ENCODE measurements at regions not wholly inside any gene's neighbourhood (a gene's known extent, or its start where the extent isn't known, plus 50 kb on each side); places are given as distances from the start of the nearest gene placed in this dataset.

DNA sequence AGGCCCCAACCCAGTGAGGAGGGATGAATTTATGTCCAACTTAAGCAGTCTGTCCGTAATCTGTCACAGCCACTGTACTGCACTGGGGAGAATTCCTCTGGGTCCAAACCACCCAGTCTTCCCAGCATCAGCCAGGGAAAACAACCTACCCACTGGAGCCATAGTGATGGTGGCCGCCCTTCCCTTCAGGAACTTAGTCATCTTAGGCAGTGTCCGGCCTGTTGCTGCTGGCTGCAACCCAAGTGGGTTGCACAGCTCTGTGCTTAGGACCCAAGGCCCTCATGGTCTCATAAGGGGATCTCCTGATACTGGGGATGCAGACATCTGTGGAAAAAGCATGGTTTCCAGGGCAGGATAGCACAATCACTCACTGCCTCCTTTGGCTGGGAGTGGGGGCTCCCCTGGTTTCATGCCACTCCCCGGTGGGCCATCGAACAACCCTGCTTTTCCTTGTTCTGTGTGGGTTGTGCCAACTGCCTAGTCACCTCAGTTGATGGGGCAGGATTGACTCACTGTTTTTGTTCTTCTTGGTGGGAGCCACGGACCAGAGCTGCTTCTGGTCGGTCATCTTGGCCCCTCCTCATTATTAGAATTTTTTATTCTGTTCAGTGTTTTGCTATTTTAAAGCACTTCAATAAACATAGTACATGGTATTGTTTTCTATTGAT lies 591.9 kb downstream of the DOK5 start:
- no peaks in the 10 kb centered on the region for H3K4me1 ChIP-seq (ENCODE audit: control insufficient read depth, insufficient read depth, low read length)
- WGBS (ENCODE audit: insufficient coverage): 87% methylated on average over 5 of the region's 7 CpGs
- H3K4me3 ChIP-seq (ENCODE audit: low read depth, low read length): no peak overlapping the region
- peaks cover 3% of the 10 kb centered on the region for H3K9me3 ChIP-seq (ENCODE audit: control insufficient read depth, insufficient read depth, low read length)
- DNase-seq (ENCODE audit: low read depth in 4 of 6, low spot score in 6 of 6): no peak
- no peaks in the 10 kb centered on the region for H3K36me3 ChIP-seq (ENCODE audit: control insufficient read depth, insufficient read depth, low read length)
- no peaks in the 10 kb centered on the region for H3K27me3 ChIP-seq (ENCODE audit: control insufficient read depth, insufficient read depth, low read length)
- no peak overlapping the region for H3K27ac ChIP-seq (ENCODE audit: low read depth, low read length)

DNA sequence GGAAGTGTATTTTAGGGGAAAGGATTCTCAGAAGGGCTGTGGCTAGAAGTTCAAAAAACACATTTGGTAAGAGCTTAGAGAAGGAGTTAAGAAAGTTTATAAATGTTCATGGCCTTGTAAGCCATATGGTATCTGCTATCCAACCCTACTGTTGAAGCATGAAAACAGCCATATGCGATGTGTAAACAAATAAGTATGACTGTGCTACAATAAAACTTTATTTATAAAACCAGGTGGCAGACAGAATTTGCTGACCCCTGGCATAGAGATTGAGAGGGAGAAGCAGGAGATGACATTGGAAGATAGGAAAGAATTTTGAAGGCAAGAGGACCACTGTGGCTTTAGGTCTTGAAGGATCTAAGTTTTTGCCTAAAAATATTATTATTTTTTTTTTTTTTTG lies 583.5 kb downstream of the DOK5 start:
- Histone ChIP-seq H3K9me3 (ENCODE audit: control insufficient read depth, insufficient read depth, low read length) (peaks cover 3% of the 10 kb centered on the region), H3K36me3 (ENCODE audit: control insufficient read depth, insufficient read depth, low read length) (no peaks in the 10 kb centered on the region), H3K27ac (ENCODE audit: low read depth, low read length) (no peak overlapping the region), H3K27me3 (ENCODE audit: control insufficient read depth, insufficient read depth, low read length) (no peaks in the 10 kb centered on the region), H3K4me3 (ENCODE audit: low read depth, low read length) (no peak overlapping the region), H3K4me1 (ENCODE audit: control insufficient read depth, insufficient read depth, low read length) (no peaks in the 10 kb centered on the region)
- no peak for DNase-seq (ENCODE audit: low read depth in 4 of 6, low spot score in 6 of 6)
- WGBS (ENCODE audit: insufficient coverage): no CpG with 5 or more reads among the region's 1 CpG

DNA sequence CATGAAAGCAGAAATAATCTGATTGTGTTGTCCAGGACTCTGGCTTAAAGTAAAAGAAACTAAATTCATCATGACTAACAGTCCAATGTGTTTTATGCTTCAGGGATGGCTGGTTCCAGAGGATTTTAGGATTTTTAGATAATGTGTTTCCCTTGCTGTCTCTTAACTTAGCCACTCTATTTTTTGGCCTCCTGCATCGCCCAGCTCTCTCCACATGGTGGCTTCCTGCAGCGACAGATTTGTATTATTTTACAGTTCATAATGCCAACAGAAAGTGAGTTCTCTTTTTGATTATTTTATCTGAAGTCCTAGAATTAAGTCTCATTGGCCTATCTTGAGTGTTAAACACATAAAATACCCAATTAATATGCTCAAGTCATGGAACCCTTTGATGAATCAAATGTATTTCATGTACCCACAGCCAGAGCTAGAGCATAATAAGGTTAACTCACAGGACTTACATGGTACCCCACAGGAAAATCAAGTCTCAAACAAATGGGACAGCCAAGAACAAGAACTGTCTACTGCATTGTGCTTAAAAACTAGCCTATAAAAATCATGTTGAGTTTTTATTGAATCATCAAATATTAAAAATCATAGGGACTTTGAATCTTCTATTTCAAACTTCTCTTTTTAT lies 582.5 kb downstream of the DOK5 start:
- Histone ChIP-seq H3K36me3 (ENCODE audit: control insufficient read depth, insufficient read depth, low read length) (no peaks in the 10 kb centered on the region), H3K27ac (ENCODE audit: low read depth, low read length) (no peak overlapping the region), H3K9me3 (ENCODE audit: control insufficient read depth, insufficient read depth, low read length) (no peaks in the 10 kb centered on the region), H3K4me1 (ENCODE audit: control insufficient read depth, insufficient read depth, low read length) (no peaks in the 10 kb centered on the region), H3K4me3 (ENCODE audit: low read depth, low read length) (no peak overlapping the region), H3K27me3 (ENCODE audit: control insufficient read depth, insufficient read depth, low read length) (no peaks in the 10 kb centered on the region)
- no CpG with 5 or more reads among the region's 2 CpGs for WGBS (ENCODE audit: insufficient coverage)
- DNase-seq (ENCODE audit: low read depth in 4 of 6, low spot score in 6 of 6): no peak

DNA sequence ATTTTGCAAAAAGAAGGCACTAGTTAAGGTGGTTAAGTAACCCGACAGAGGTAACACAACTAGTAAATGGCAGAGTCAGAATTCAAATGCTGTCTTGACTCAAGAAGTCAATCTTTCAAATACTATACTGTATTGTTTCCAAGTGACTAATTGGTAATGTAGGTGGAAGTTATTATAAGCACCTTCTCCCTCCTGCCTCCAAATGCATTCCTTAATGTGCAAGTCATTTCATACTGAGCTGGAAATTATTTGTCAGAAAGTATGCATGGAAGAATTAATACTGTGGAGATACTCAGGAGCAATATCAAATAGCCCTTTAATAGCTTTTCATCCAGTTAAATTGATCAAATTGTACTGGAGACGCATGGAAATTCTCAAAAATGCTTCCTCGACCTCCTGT lies 579.1 kb downstream of the DOK5 start:
- no peaks in the 10 kb centered on the region for H3K9me3 ChIP-seq (ENCODE audit: control insufficient read depth, insufficient read depth, low read length)
- no CpG with 5 or more reads among the region's 3 CpGs for WGBS (ENCODE audit: insufficient coverage)
- peak in 1 of 6 donors; percentile 59 for DNase-seq (ENCODE audit: low read depth in 4 of 6, low spot score in 6 of 6)

DNA sequence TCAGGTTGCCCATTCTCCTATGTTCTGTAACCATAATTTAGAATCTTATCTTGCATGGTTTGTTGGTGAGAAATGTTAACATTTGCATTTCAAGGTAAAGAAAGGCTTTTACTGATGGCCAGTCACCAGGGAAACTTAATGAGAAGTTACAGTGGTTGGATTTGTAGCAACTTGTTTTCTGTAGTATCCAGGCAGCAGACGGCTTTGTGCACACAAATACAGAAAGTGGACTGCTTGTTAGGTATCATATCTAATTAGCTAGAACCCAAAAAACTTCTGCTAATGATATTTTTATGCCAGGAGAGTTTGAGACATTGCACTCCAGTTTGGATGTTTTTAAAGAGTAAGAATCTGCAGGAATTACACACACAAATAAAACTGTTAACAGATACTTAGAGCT lies 578.0 kb downstream of the DOK5 start:
- Histone ChIP-seq H3K4me1 (ENCODE audit: control insufficient read depth, insufficient read depth, low read length) (no peaks in the 10 kb centered on the region), H3K4me3 (ENCODE audit: low read depth, low read length) (no peak overlapping the region), H3K27ac (ENCODE audit: low read depth, low read length) (no peak overlapping the region), H3K36me3 (ENCODE audit: control insufficient read depth, insufficient read depth, low read length) (no peaks in the 10 kb centered on the region), H3K9me3 (ENCODE audit: control insufficient read depth, insufficient read depth, low read length) (no peaks in the 10 kb centered on the region), H3K27me3 (ENCODE audit: control insufficient read depth, insufficient read depth, low read length) (no peaks in the 10 kb centered on the region)
- no CpG with 5 or more reads among the region's 1 CpG for WGBS (ENCODE audit: insufficient coverage)
- DNase-seq (ENCODE audit: low read depth in 4 of 6, low spot score in 6 of 6): peak in 1 of 6 donors; percentile 20

More for the DNA sequence above, 579.1 kb downstream of the DOK5 start:
- H3K4me1 ChIP-seq (ENCODE audit: control insufficient read depth, insufficient read depth, low read length): no peaks in the 10 kb centered on the region
- no peaks in the 10 kb centered on the region for H3K27me3 ChIP-seq (ENCODE audit: control insufficient read depth, insufficient read depth, low read length)
- no peak overlapping the region for H3K27ac ChIP-seq (ENCODE audit: low read depth, low read length)
- no peak overlapping the region for H3K4me3 ChIP-seq (ENCODE audit: low read depth, low read length)
- no peaks in the 10 kb centered on the region for H3K36me3 ChIP-seq (ENCODE audit: control insufficient read depth, insufficient read depth, low read length)

DNA sequence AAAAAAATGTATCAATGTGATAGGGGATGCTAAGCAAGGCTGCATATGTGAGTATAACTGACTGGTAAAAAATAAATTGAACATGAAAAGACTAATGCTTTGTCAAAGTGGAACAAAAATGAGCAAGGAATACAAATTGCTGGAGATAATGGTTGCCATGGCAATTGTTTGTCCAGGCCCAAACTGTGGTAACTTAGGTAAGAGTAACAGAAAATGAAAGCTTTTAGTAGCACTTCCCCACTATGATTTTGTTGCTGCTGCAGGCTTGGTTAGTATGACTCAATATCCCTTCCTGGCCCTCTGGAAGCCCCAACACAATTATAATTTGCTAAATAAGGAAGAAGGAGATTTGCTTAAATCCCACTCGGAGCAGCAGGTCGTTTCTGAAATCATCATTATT lies 577.1 kb downstream of the DOK5 start:
- Histone ChIP-seq H3K9me3 (ENCODE audit: control insufficient read depth, insufficient read depth, low read length) (no peaks in the 10 kb centered on the region), H3K4me3 (ENCODE audit: low read depth, low read length) (no peak overlapping the region), H3K27ac (ENCODE audit: low read depth, low read length) (no peak overlapping the region), H3K4me1 (ENCODE audit: control insufficient read depth, insufficient read depth, low read length) (no peaks in the 10 kb centered on the region), H3K27me3 (ENCODE audit: control insufficient read depth, insufficient read depth, low read length) (no peaks in the 10 kb centered on the region), H3K36me3 (ENCODE audit: control insufficient read depth, insufficient read depth, low read length) (no peaks in the 10 kb centered on the region)
- no CpG with 5 or more reads among the region's 2 CpGs for WGBS (ENCODE audit: insufficient coverage)
- peak in 2 of 6 donors; percentile 32 to 40 for DNase-seq (ENCODE audit: low read depth in 4 of 6, low spot score in 6 of 6)

DNA sequence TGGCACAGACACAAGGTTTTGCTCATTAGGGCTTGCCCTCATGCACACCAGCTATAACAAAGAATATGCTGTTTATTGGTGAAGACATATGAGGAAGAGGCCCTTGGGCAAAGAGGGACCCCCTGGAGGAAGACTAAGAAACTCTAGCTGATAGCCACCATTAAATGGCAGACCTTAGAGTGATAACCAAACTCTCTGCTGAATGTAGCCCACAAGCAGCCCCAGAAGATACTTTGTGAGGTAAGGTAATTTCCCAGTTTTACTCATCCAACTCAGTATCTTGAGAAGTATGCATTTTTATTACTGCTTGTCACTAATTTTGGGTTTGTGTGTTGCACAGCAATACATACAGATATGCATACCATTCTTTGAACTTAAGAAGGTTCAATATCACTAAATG lies 563.3 kb downstream of the DOK5 start:
- H3K36me3 ChIP-seq (ENCODE audit: control insufficient read depth, insufficient read depth, low read length): no peaks in the 10 kb centered on the region
- no peaks in the 10 kb centered on the region for H3K27me3 ChIP-seq (ENCODE audit: control insufficient read depth, insufficient read depth, low read length)
- H3K9me3 ChIP-seq (ENCODE audit: control insufficient read depth, insufficient read depth, low read length): no peaks in the 10 kb centered on the region
- H3K4me3 ChIP-seq (ENCODE audit: low read depth, low read length): no peak overlapping the region
- DNase-seq (ENCODE audit: low read depth in 4 of 6, low spot score in 6 of 6): no peak
- no peaks in the 10 kb centered on the region for H3K4me1 ChIP-seq (ENCODE audit: control insufficient read depth, insufficient read depth, low read length)
- no peak overlapping the region for H3K27ac ChIP-seq (ENCODE audit: low read depth, low read length)

DNA sequence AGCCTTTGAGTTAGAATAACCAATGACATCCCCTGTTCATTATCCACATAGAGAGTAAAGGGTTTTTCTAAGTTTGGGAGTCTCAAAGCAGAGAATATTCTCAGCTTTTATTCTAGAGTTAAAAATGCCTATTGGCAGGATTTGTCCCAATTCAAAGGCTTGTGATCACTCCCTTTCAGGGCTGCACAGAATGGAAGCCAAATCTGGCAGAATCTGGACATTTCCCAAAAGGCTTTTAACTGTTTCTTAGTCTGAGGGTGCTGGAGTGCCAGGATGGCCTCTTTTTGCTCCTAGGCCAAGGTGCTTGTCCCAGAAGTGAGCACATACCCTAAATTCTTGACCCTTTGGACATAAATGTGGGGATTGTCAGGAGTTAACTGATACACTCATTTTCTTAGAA lies 556.6 kb downstream of the DOK5 start:
- Histone ChIP-seq H3K4me3 (ENCODE audit: low read depth, low read length) (no peak overlapping the region), H3K4me1 (ENCODE audit: control insufficient read depth, insufficient read depth, low read length) (no peaks in the 10 kb centered on the region), H3K27me3 (ENCODE audit: control insufficient read depth, insufficient read depth, low read length) (no peaks in the 10 kb centered on the region), H3K27ac (ENCODE audit: low read depth, low read length) (no peak overlapping the region), H3K36me3 (ENCODE audit: control insufficient read depth, insufficient read depth, low read length) (no peaks in the 10 kb centered on the region), H3K9me3 (ENCODE audit: control insufficient read depth, insufficient read depth, low read length) (no peaks in the 10 kb centered on the region)
- DNase-seq (ENCODE audit: low read depth in 4 of 6, low spot score in 6 of 6): peak in 1 of 6 donors; percentile 59

DNA sequence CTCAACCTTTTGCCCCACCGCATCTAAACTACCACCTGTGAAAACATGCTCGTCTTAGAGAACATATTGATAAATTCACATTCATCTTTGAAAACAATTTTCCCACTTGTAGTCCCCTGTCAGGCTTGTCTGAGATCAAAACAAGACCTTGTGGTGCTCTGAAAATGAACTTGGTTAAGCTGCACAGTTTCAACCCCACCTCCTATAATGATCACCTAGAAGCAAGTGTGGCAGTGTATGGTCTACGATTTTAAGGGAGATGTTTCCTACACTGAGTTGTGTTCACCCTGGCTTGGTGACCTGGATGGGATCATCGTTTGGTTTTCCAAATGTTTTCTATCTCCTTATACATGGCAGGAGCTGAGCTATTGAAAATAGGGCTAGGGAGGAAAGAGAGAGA lies 539.4 kb downstream of the DOK5 start:
- H3K9me3 ChIP-seq (ENCODE audit: control insufficient read depth, insufficient read depth, low read length): no peaks in the 10 kb centered on the region
- H3K27me3 ChIP-seq (ENCODE audit: control insufficient read depth, insufficient read depth, low read length): no peaks in the 10 kb centered on the region
- H3K4me3 ChIP-seq (ENCODE audit: low read depth, low read length): no peak overlapping the region
- no peak overlapping the region for H3K27ac ChIP-seq (ENCODE audit: low read depth, low read length)
- 80% methylated on average over 2 of the region's 4 CpGs for WGBS (ENCODE audit: insufficient coverage)
- no peak for DNase-seq (ENCODE audit: low read depth in 4 of 6, low spot score in 6 of 6)
- H3K36me3 ChIP-seq (ENCODE audit: control insufficient read depth, insufficient read depth, low read length): no peaks in the 10 kb centered on the region
- H3K4me1 ChIP-seq (ENCODE audit: control insufficient read depth, insufficient read depth, low read length): no peaks in the 10 kb centered on the region

DNA sequence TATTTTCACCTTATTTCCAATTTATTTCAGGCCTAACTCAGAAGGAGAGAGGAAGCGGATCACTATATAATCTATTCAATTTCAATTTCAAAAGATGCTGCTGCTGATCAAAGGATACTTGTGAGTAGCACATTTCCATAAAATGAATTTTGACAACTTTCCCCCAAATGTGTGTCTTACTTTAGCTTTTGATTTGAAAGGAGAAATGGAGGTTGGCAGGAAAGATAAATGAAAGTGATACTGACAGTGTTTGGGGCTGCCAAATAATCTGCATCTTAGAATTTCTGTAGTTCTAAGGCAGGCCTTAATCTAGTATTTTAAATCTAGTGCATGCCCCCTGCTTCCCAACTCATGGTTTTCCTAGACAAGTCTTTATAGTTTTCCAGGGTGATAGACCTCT lies 535.4 kb downstream of the DOK5 start:
- no CpG with 5 or more reads among the region's 1 CpG for WGBS (ENCODE audit: insufficient coverage)
- Histone ChIP-seq H3K36me3 (ENCODE audit: control insufficient read depth, insufficient read depth, low read length) (no peaks in the 10 kb centered on the region), H3K27me3 (ENCODE audit: control insufficient read depth, insufficient read depth, low read length) (no peaks in the 10 kb centered on the region), H3K9me3 (ENCODE audit: control insufficient read depth, insufficient read depth, low read length) (no peaks in the 10 kb centered on the region), H3K4me3 (ENCODE audit: low read depth, low read length) (no peak overlapping the region), H3K27ac (ENCODE audit: low read depth, low read length) (no peak overlapping the region), H3K4me1 (ENCODE audit: control insufficient read depth, insufficient read depth, low read length) (no peaks in the 10 kb centered on the region)
- peak in 1 of 6 donors; percentile 62 for DNase-seq (ENCODE audit: low read depth in 4 of 6, low spot score in 6 of 6)

Data from spinal cord (tissue), 9 donors.